ENCODE measurements at regions not wholly inside any gene's neighbourhood (a gene's known extent, or its start where the extent isn't known, plus 50 kb on each side); places are given as distances from the start of the nearest gene placed in this dataset.

DNA sequence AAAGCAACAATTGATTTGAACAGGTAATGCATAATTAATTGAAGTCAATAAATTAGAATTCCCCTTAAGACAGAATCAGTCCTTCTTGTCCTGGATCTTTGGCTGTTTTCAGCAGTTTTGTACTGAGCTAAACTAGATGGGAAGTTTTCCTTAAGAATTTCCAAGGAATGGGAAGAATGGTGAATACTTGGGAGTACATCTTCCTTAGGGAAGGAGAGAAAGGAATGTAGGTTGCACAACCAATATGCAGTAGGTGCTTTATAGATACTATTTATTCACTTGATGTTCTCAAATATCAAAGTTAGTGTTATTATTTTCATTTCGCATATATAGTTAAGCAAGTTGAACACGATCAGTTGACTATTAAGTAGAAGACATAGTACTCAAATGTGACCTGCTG is 183.5 kb upstream of the MAP1B start:
- no peak for DNase-seq (ENCODE audit: low read depth in 1 of 2, low spot score in 1 of 2)
- ATAC-seq: no peak
- WGBS (ENCODE audit: missing lambda C conversion rate): 93% methylated on average over 2 of the region's 2 CpGs
- POLR2A ChIA-PET: interaction anchor here (1.8 kb wide), 1 partner anchor 9 kb away, joined by 6 read pairs; no protein-coding TSS in a partner anchor
- Histone ChIP-seq H3K27ac (peak overlapping the region; percentile 80 to 81), H3K4me1 (peaks cover 44% of the 10 kb centered on the region), H3K4me3 (no peak overlapping the region), H3K9me3 (peaks cover 22% of the 10 kb centered on the region; the same call in 1 of the 3 replicates), H3K4me2 (peak overlapping the region; percentile 65)
- TF ChIP-seq CEBPB (IDR thresholded peaks at IDR 0.05) (peak in 1 of 2 experiments; percentile 55; a peak in 1 of 4 replicates), RNF2 (IDR thresholded peaks at IDR 0.05; ENCODE audit: borderline replicate concordance, low read depth) (no peak)
- peak; percentile 65 for FAIRE-seq
- CTCF ChIA-PET: interaction anchor here (1.1 to 2.4 kb wide), 5 partner anchors 9 to 186 kb away, joined by 4 to 8 read pairs (median 6); no protein-coding TSS in a partner anchor

- no peak for ATAC-seq
- Histone ChIP-seq H3K4me1 (peaks cover 44% of the 10 kb centered on the region), H3K27ac (peak overlapping the region; percentile 80 to 81), H3K4me3 (no peak overlapping the region), H3K4me2 (peak overlapping the region; percentile 65), H3K9me3 (peaks cover 22% of the 10 kb centered on the region; the same call in 1 of the 3 replicates)
- POLR2A ChIA-PET: no interaction called here
- no peak for TF ChIP-seq PHF8 (IDR thresholded peaks at IDR 0.05; ENCODE audit: borderline replicate concordance, low read depth)
- TF ChIP-seq CTCF (IDR thresholded peaks at IDR 0.05): no peak
- TF ChIP-seq EHF (CRISPR knock-in tag; IDR thresholded peaks at IDR 0.05): no peak
- no peak for TF ChIP-seq RARB (CRISPR knock-in tag; IDR thresholded peaks at IDR 0.05)
- TF ChIP-seq E2F6 (IDR thresholded peaks at IDR 0.05; ENCODE audit: borderline replicate concordance, low read depth): no peak
- TF ChIP-seq JUNB (IDR thresholded peaks at IDR 0.05): no peak
- no peak for TF ChIP-seq KDM1A (IDR thresholded peaks at IDR 0.05; ENCODE audit: low read depth)
- TF ChIP-seq CHD4 (IDR thresholded peaks at IDR 0.05; ENCODE audit: borderline replicate concordance): no peak
- TF ChIP-seq CEBPB (IDR thresholded peaks at IDR 0.05): no peak
- no peak for TF ChIP-seq MAFK (IDR thresholded peaks at IDR 0.05; ENCODE audit: partially characterized antibody)
- TF ChIP-seq RNF2 (IDR thresholded peaks at IDR 0.05; ENCODE audit: borderline replicate concordance, low read depth): no peak
- TF ChIP-seq MYC (IDR thresholded peaks at IDR 0.05; ENCODE audit: borderline replicate concordance, low read length): no peak
- TF ChIP-seq CHD2 (IDR thresholded peaks at IDR 0.05; ENCODE audit: low read length, partially characterized antibody): no peak
- no peak for TF ChIP-seq ATOH8 (CRISPR knock-in tag; IDR thresholded peaks at IDR 0.05; ENCODE audit: low read depth)
- no peak for TF ChIP-seq EHMT2 (IDR thresholded peaks at IDR 0.05; ENCODE audit: low read depth)
- no peak for TF ChIP-seq HOXB5 (CRISPR knock-in tag; IDR thresholded peaks at IDR 0.05)
- no peak for TF ChIP-seq HDAC2 (IDR thresholded peaks at IDR 0.05)
- TF ChIP-seq TFCP2L1 (CRISPR knock-in tag; IDR thresholded peaks at IDR 0.05): no peak
- TF ChIP-seq ZFP36 (IDR thresholded peaks at IDR 0.05; ENCODE audit: borderline replicate concordance, partially characterized antibody): no peak
- no peak for TF ChIP-seq HEYL (CRISPR knock-in tag; IDR thresholded peaks at IDR 0.05)
- peak; percentile 61 for FAIRE-seq
- no peak for DNase-seq (ENCODE audit: low read depth in 1 of 2, low spot score in 1 of 2)
- CTCF ChIA-PET: interaction anchor here (1.7 to 2.4 kb wide), 2 partner anchors 13 to 32 kb away, joined by 4 to 6 read pairs; no protein-coding TSS in a partner anchor
Measured at GRCh38 chr5:71924325-71924724, 182.9 kb upstream of the MAP1B start.

GRCh38 chr5:71924980-71925379 is 182.3 kb upstream of the MAP1B start:
- peak overlapping the region; percentile 80 to 81 for H3K27ac ChIP-seq
- POLR2A ChIA-PET: no interaction called here
- TF ChIP-seq BCL3 (IDR thresholded peaks at IDR 0.05): no peak
- peak; percentile 41 to 44; a peak in 1 of 4 replicates for TF ChIP-seq CEBPB (IDR thresholded peaks at IDR 0.05)
- TF ChIP-seq FOSL2 (IDR thresholded peaks at IDR 0.05): no peak
- TF ChIP-seq FOSL2 (CRISPR knock-in tag; IDR thresholded peaks at IDR 0.05): 0 out of 2 replicates have a peak, but pooled peaks have one; percentile 7
- TF ChIP-seq JUN (IDR thresholded peaks at IDR 0.05): 0 out of 5 replicates have a peak, but pooled peaks of 1 of the 2 experiments have one; percentile 18
- FAIRE-seq (peak; percentile 28), DNase-seq (ENCODE audit: low read depth in 1 of 2, low spot score in 1 of 2) (peak in 1 of 2 experiments; percentile 75), ATAC-seq (peak; percentile 60 to 78; a peak in 4 of 6 replicates)
- H3K4me3 ChIP-seq: no peak overlapping the region
- 11% methylated on average over 3 of the region's 3 CpGs for WGBS (ENCODE audit: missing lambda C conversion rate)
- H3K4me1 ChIP-seq: peaks cover 44% of the 10 kb centered on the region
- H3K9me3 ChIP-seq: peaks cover 22% of the 10 kb centered on the region; the same call in 1 of the 3 replicates
- peak overlapping the region; percentile 65 for H3K4me2 ChIP-seq
- CTCF ChIA-PET: interaction anchor here (1.7 kb wide), 1 partner anchor 12 kb away, joined by 4 read pairs; no protein-coding TSS in a partner anchor

Data from A549 (cell line).